ENCODE measurements at regions not wholly inside any gene's neighbourhood (a gene's known extent, or its start where the extent isn't known, plus 50 kb on each side); places are given as distances from the start of the nearest gene placed in this dataset.

DNA sequence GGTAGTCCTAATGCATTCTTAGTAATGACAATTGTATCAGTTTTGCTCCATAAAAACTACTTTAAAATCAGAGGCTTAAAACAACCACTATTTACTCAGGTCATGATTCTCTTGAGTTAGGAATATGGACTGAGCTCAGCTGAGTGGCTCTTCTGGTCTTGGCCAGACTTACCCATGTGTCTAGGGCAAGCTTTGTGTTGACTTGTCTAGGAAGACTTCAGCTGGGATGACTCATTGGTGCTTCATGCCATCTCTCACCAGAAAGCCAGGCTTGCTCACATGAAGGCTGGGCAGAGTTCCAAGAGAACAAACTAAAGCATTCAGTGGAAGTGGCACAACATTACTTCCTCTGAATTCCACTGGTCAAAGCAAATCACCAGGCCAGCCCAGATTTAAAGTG lies 155.3 kb downstream of the DHX35 start:
- Histone ChIP-seq H3K79me2 (ENCODE audit: control insufficient read depth, insufficient read depth, low read length) (no peaks in the 10 kb centered on the region), H3K9ac (replicated peaks; ENCODE audit: extremely low read depth, insufficient read depth, low read length) (no peak overlapping the region), H3K4me2 (ENCODE audit: insufficient read depth, low read length) (no peak overlapping the region), H3K9me3 (replicated peaks; ENCODE audit: control insufficient read depth, insufficient read depth, low read length) (no peaks in the 10 kb centered on the region), H2AFZ (ENCODE audit: low read depth, low read length) (no peak overlapping the region), H3K27ac (ENCODE audit: insufficient read depth, low read depth, low read length) (no peak overlapping the region), H3K4me1 (ENCODE audit: control insufficient read depth, extremely low read depth, insufficient read depth, low read length) (no peaks in the 10 kb centered on the region), H4K20me1 (replicated peaks; ENCODE audit: control insufficient read depth, extremely low read depth, insufficient read depth, low read length) (no peaks in the 10 kb centered on the region), H3K9me1 (replicated peaks; ENCODE audit: control insufficient read depth, extremely low read depth, insufficient read depth, low read length) (no peaks in the 10 kb centered on the region), H3K27me3 (ENCODE audit: control insufficient read depth in 2 of 2, insufficient read depth in 2 of 2, low read length in 2 of 2) (peaks cover 0 to 10% of the 10 kb centered on the region in 2 experiments), H3K36me3 (ENCODE audit: control insufficient read depth in 2 of 2, extremely low read depth in 1 of 2, insufficient read depth in 2 of 2, low read length in 2 of 2) (no peaks in the 10 kb centered on the region), H3K4me3 (replicated peaks in 1 of 3; ENCODE audit: insufficient read depth in 1 of 3, low read depth in 1 of 3, low read length in 3 of 3) (no peak overlapping the region)
- ChIA-PET CTCF (no interaction called here), POLR2A (no interaction called here)
- BruUV-seq (replicated peaks), result no TSS peak
- intact Hi-C loops (cut with micrococcal nuclease) (no loop called here), dilution Hi-C loops (cut with MboI; ENCODE audit: extremely low pct_ligation_motif_present, low sequenced_read_pairs) (no loop called here)
- no peak for FAIRE-seq
- DNase-seq (ENCODE audit: low read depth, low spot score), result peak; percentile 29
- TF ChIP-seq GATA2 (IDR thresholded peaks at IDR 0.05; ENCODE audit: insufficient read depth, insufficient read length, low read depth, low read length) (no peak), MYC (IDR thresholded peaks at IDR 0.05; ENCODE audit: low read depth, low read length) (no peak), EZH2 (IDR thresholded peaks at IDR 0.05; ENCODE audit: borderline replicate concordance, low read depth, low read length, severe bottlenecking) (no peak), JUN (IDR thresholded peaks at IDR 0.05; ENCODE audit: borderline replicate concordance, insufficient read depth, insufficient read length, low read depth) (peak; percentile 18), POLR2AphosphoS5 (IDR thresholded peaks at IDR 0.05; ENCODE audit: insufficient read depth, low read depth, low read length) (no peak), FOS (IDR thresholded peaks at IDR 0.05; ENCODE audit: borderline replicate concordance, insufficient read depth, low read length) (peak; percentile 35), POLR2A (IDR thresholded peaks at IDR 0.05; ENCODE audit: low read depth, low read length) (no peak)
- TF ChIP-seq, protein P1, sequence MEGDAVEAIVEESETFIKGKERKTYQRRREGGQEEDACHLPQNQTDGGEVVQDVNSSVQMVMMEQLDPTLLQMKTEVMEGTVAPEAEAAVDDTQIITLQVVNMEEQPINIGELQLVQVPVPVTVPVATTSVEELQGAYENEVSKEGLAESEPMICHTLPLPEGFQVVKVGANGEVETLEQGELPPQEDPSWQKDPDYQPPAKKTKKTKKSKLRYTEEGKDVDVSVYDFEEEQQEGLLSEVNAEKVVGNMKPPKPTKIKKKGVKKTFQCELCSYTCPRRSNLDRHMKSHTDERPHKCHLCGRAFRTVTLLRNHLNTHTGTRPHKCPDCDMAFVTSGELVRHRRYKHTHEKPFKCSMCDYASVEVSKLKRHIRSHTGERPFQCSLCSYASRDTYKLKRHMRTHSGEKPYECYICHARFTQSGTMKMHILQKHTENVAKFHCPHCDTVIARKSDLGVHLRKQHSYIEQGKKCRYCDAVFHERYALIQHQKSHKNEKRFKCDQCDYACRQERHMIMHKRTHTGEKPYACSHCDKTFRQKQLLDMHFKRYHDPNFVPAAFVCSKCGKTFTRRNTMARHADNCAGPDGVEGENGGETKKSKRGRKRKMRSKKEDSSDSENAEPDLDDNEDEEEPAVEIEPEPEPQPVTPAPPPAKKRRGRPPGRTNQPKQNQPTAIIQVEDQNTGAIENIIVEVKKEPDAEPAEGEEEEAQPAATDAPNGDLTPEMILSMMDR (IDR thresholded peaks at IDR 0.05; ENCODE audit: extremely low read depth in 1 of 2, insufficient read depth in 1 of 2, low read depth in 1 of 2, low read length in 2 of 2), result no peak
- TF ChIP-seq, protein P2, sequence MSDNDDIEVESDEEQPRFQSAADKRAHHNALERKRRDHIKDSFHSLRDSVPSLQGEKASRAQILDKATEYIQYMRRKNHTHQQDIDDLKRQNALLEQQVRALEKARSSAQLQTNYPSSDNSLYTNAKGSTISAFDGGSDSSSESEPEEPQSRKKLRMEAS (IDR thresholded peaks at IDR 0.05; ENCODE audit: insufficient read depth, insufficient read length), result no peak
